ENCODE measurements at regions not wholly inside any gene's neighbourhood (a gene's known extent, or its start where the extent isn't known, plus 50 kb on each side); places are given as distances from the start of the nearest gene placed in this dataset.

DNA sequence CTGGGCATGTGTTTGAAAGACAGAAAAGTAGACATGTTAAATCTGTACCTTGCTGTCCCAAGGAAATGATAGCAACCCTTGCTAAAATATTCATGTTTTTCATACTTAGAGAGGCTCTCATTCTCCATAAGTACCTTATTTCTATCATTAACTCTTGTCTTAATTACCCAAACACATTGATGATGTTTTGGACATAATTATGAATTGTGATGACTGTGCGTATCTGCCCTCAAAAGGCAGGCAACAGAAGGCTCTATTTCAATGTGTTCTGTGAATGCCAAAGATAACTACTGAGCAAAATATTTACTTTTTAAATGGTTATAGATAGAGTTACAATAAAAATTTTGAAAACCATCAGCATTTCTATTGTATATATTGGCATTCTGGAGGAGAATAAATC lies 1263.8 kb downstream of the ZPLD1 start:
- DNase-seq: no peak
- in situ Hi-C loops (cut with HindIII; ENCODE audit: low pct_ligation_motif_present, low pct_unique_long_range_greater_than_20kb, low sequenced_read_pairs): no loop called here

GRCh38 chr3:103699228-103699627 lies 1264.4 kb downstream of the ZPLD1 start:
- in situ Hi-C loops (cut with HindIII; ENCODE audit: low pct_ligation_motif_present, low pct_unique_long_range_greater_than_20kb, low sequenced_read_pairs): no loop called here
- no peak for DNase-seq

DNA sequence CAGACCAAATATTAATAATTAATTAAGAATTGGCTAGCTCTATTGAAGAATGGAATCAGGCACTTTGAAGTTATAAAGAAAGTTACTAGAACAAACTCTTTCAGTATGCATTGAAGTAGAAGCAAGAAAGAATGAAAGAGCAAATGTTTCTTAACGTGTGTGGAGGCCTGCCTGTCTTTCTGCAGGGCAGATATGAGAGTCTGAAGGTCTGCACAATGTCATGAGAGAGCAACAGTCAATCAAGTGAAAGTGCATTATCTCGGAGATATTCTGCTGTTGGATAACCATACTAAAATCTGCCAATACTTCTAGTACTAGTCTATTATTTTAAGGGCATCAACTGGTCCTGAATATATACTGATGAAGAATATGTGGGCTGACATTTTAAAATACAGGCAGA lies 1270.8 kb downstream of the ZPLD1 start:
- in situ Hi-C loops (cut with HindIII; ENCODE audit: low pct_ligation_motif_present, low pct_unique_long_range_greater_than_20kb, low sequenced_read_pairs): no loop called here

DNA sequence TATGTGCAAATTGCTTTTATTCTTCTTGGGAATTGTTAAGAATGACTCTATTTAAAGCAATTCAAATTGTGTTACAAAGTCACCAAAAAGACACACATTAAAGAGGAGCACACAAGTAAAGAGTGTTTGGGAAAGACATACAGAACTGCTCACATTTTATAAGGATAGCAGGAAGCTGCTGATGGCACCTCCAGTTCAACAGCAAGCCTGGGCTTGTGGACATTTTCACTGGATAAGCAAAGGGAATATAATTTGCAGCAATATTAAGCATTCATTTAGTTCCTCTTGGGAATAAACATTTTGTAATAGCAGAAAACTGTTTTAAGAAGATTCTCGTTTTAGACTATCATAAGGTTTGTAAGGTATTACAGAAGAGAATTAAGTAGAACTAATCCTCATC lies 1271.9 kb downstream of the ZPLD1 start:
- no peak for DNase-seq
- in situ Hi-C loops (cut with HindIII; ENCODE audit: low pct_ligation_motif_present, low pct_unique_long_range_greater_than_20kb, low sequenced_read_pairs): no loop called here

More for the DNA sequence above, 1270.8 kb downstream of the ZPLD1 start:
- no peak for DNase-seq

DNA sequence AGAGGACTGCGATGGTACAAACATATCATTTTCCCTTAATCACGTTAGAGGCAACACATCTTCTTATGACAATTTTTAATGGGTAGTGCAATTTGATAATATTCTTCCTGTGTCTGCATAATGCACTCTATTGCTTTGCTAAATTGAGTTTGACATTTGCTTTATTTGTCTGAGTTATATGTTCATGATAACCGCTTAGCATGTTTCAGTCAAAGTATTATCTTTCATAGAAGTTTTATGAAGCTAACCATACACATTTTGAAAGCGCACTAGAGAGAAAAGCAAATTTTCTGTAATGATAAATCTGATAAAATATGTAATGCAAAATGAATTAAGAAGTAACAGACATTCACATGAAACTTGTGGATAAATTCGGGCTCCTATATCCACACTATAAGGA lies 1276.9 kb downstream of the ZPLD1 start:
- in situ Hi-C loops (cut with HindIII; ENCODE audit: low pct_ligation_motif_present, low pct_unique_long_range_greater_than_20kb, low sequenced_read_pairs): no loop called here
- no peak for DNase-seq

DNA sequence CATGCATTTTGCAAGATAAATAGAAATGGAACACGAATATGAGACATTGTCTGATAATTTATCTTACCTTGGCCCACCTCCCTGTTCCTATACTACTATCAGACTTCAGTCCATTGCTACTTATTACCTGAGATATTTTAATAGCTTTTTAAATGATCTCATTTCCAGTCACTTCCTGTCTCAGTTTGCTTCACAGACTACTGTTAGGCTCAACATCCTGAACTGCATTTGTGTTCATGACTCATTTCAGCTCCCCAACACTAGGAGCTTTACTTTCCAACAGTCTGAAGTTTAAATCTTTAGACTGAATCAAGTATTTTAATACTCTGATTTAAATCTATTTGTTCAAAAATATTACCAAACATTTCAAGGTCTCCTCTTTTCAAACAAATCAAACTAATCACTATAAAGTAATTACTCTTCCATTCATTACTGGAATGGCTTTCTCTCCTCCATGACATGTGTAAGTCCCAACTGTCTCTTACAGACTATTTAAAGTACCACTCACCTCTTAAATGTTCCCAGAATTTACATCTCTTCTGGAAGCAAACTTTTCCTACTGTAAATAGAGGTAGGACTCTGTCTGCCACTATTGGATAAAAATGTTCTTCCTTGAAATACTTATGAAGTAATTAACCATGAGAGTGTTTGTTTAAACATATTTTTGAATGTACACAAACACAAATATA lies 1277.6 kb downstream of the ZPLD1 start:
- in situ Hi-C loops (cut with HindIII; ENCODE audit: low pct_ligation_motif_present, low pct_unique_long_range_greater_than_20kb, low sequenced_read_pairs): no loop called here
- DNase-seq: peak; percentile 38

GRCh38 chr3:103729547-103729946 lies 1294.7 kb downstream of the ZPLD1 start:
- DNase-seq: no peak
- in situ Hi-C loops (cut with HindIII; ENCODE audit: low pct_ligation_motif_present, low pct_unique_long_range_greater_than_20kb, low sequenced_read_pairs): no loop called here

DNA sequence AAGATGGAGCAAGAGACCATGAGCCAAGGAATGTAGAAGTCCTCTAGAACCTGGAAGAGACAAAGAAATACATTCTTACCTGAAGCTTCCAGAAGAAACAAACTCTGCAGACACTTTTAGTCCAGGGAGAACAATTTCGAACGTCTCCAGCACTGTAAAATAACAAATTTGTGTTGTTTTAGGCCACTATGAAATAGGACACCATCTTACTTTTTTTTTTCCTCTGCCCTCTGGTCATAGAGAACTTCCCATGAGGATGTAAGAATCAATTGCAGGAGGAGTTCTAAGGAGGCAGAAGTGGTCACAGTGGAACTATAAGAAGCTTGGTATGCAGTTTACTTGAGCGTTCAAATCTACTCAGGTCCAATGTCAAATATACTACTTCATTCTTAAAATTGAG lies 1295.9 kb downstream of the ZPLD1 start:
- in situ Hi-C loops (cut with HindIII; ENCODE audit: low pct_ligation_motif_present, low pct_unique_long_range_greater_than_20kb, low sequenced_read_pairs): no loop called here
- DNase-seq: no peak

DNA sequence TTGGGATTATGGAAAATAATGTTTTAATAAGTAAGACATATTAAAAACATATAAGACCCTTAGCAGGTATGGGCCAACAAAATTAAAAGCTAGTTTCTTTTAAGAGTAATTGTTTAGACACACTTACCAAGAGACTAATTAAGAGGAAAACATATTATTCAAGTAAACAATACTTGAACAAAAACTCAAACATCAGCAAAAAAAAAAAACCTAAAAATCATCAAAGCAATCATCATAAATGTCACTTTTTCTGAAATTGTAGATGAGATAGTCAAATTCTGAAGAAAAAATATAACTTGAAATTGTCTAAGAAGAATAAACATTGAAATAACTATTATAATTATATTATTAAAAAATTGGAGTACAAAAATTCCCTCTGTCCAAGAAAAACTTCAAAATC lies 1318.2 kb downstream of the ZPLD1 start:
- in situ Hi-C loops (cut with HindIII; ENCODE audit: low pct_ligation_motif_present, low pct_unique_long_range_greater_than_20kb, low sequenced_read_pairs): no loop called here
- DNase-seq: no peak

DNA sequence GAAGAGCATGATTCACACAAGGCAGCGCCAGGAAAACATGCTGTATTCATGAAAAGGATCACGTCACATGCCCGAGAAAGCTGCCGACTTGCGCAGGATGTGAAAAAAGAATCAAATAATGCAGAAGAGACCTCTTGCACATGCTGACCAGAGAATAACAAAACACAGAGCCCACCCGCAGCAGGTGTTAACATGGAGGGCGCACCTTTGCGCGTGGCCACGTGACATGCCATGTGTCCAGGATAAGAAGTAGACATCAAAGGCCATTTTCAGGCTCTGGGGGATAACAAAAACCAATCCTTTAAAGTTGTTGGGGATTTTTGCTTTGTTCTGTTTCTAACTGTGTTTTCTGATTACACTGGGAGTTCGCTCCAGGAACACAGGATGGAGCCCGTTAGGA lies 1332.8 kb downstream of the ZPLD1 start:
- DNase-seq: no peak
- in situ Hi-C loops (cut with HindIII; ENCODE audit: low pct_ligation_motif_present, low pct_unique_long_range_greater_than_20kb, low sequenced_read_pairs): no loop called here

GRCh38 chr3:103785017-103785416 lies 1350.2 kb downstream of the ZPLD1 start:
- in situ Hi-C loops (cut with HindIII; ENCODE audit: low pct_ligation_motif_present, low pct_unique_long_range_greater_than_20kb, low sequenced_read_pairs): no loop called here

GRCh38 chr3:103785537-103785936 lies 1350.7 kb downstream of the ZPLD1 start:
- in situ Hi-C loops (cut with HindIII; ENCODE audit: low pct_ligation_motif_present, low pct_unique_long_range_greater_than_20kb, low sequenced_read_pairs): no loop called here
- DNase-seq: no peak

More at GRCh38 chr3:103785017-103785416, 1350.2 kb downstream of the ZPLD1 start:
- no peak for DNase-seq

- DNase-seq: no peak
- in situ Hi-C loops (cut with HindIII; ENCODE audit: low pct_ligation_motif_present, low pct_unique_long_range_greater_than_20kb, low sequenced_read_pairs): no loop called here
These were observed 1351.5 kb downstream of the ZPLD1 start for GRCh38 chr3:103786296-103786695.

DNA sequence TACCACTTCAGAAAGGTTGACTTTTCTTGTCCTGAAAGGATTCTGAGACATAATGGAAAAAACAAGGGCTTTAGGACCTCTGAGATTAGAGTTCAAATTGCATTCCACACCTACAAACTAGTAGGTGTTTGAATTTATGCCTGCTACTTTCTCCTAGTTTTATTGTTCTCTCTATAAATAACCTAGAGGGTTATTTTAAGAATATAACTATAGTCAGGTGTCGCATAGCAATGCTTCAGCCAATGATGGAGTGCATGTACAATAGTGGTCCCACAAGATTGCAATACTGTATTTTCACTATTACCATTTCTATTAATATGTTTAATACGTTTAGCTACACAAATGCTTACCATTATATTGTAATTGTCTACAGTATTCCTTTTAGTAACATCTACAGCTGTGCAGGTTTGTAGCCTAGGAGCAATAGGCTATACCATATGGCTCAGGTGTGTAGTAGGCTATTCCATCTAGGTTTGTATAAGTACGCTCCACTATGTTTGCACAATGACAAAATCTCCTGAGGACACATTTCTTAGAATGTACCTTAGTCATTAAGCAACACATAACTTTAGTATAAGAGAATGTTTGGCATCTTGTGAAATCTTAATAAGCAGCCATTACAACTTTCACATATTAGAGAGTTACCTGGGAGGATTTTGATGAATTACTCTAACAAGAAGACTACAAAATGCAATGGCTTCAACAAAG lies 1352.5 kb downstream of the ZPLD1 start:
- in situ Hi-C loops (cut with HindIII; ENCODE audit: low pct_ligation_motif_present, low pct_unique_long_range_greater_than_20kb, low sequenced_read_pairs): no loop called here
- DNase-seq: no peak

- in situ Hi-C loops (cut with HindIII; ENCODE audit: low pct_ligation_motif_present, low pct_unique_long_range_greater_than_20kb, low sequenced_read_pairs): no loop called here
- no peak for DNase-seq
These were observed 1353.1 kb downstream of the ZPLD1 start for GRCh38 chr3:103787879-103788278.

DNA sequence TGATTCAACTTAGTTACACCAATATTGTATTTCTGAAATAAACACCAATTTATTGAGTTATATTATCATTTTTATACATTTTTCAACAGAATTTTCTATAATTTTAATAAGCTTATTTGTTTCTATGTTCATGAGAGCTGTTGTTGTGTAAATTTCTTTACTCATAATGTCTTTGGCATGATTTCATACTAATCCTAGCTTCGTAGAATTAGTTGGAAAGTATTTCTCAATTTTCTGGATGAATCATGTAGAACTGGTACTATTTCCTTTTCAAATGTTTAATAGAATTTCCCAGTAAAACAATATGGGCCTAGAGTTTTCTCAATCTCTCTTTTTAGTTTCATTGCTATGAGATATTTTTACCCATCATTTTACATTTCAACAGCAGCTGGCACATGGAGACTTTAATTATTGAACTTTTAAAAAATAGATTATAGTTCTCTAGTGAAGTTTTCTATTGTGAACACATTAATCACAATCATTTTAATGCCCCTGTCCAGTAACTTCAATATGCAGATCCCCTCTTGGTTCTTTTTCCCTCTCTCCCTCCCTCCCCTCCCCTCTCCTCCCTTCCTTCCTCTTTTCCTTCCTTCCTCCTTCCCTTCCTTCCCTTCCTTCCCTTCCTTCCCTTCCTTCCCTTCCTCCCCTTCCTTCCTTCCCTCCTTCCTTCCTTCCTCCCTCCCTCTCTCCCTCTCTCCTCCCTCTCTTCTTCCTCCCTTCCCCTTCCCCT lies 1357.1 kb downstream of the ZPLD1 start:
- in situ Hi-C loops (cut with HindIII; ENCODE audit: low pct_ligation_motif_present, low pct_unique_long_range_greater_than_20kb, low sequenced_read_pairs): no loop called here
- DNase-seq: no peak

- in situ Hi-C loops (cut with HindIII; ENCODE audit: low pct_ligation_motif_present, low pct_unique_long_range_greater_than_20kb, low sequenced_read_pairs): no loop called here
- peak; percentile 17 for DNase-seq
These were observed 1359.8 kb downstream of the ZPLD1 start for GRCh38 chr3:103794656-103795055.

GRCh38 chr3:103796068-103796467 lies 1361.3 kb downstream of the ZPLD1 start:
- DNase-seq: no peak
- in situ Hi-C loops (cut with HindIII; ENCODE audit: low pct_ligation_motif_present, low pct_unique_long_range_greater_than_20kb, low sequenced_read_pairs): no loop called here

DNA sequence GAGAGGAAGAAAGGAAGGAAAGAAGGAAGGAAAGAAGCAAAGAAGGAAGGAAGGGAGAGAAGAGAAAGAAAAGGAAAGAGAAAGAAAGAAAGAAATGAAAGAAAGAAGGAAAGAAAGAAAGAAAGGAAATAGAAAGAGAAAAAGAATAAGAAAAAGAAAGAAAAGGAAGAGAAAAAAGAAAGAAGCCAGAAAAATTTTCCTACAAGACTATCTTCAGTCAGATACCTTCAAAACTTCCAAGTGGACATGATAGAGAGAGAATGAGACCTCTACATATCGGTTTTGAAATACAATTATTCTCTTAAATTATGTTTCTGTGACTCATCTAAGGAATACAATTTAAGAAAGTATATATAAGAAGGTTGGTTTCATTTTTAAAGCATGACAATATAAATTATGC lies 1369.0 kb downstream of the ZPLD1 start:
- in situ Hi-C loops (cut with HindIII; ENCODE audit: low pct_ligation_motif_present, low pct_unique_long_range_greater_than_20kb, low sequenced_read_pairs): no loop called here
- no peak for DNase-seq

DNA sequence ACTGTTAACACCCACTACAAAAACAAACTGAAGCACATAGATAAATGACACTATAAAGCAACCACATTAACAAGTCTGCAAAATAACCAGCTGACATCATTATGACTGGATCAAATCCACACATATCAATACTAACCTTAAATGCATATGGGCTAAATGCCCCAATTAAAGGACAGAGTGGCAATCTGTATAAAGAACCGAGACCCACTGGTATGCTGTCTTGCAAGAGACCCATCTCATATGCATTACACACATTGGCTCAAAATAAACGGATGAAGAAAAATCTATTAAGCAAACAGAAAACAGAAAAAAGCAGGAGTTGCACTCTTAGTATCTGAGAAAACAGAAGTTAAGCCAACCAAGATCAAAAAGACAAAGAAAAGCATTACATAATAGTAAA lies 1375.4 kb downstream of the ZPLD1 start:
- in situ Hi-C loops (cut with HindIII; ENCODE audit: low pct_ligation_motif_present, low pct_unique_long_range_greater_than_20kb, low sequenced_read_pairs): no loop called here
- no peak for DNase-seq
